Testis (tissue), 2 donors: ENCODE measurements at regions not wholly inside any gene's neighbourhood (a gene's known extent, or its start where the extent isn't known, plus 50 kb on each side); places are given as distances from the start of the nearest gene placed in this dataset.

Experiments used
- DNase-seq: peaks from one replicate; pipeline ENCODE4 v3.0.0-alpha.2; 2019
- H3K27ac ChIP-seq, 2 donors: fragments of 200-600 bp; sonication (generic); one replicate each; pipeline ENCODE4 v1.5.1; 2019
- H3K27me3 ChIP-seq: fragments of 200-600 bp; sonication (generic); one replicate; pipeline ENCODE4 v1.5.1; 2019
- H3K36me3 ChIP-seq: fragments of 200-600 bp; sonication (generic); one replicate; pipeline ENCODE4 v1.5.1; 2017; ENCODE audit warnings: low read depth; ENCODE audit errors: missing control alignments
- H3K4me1 ChIP-seq: fragments of 200-600 bp; sonication (generic); one replicate; pipeline ENCODE4 v1.5.1; 2019
- H3K4me3 ChIP-seq, 2 donors: fragments of 200-600 bp; sonication (generic); one replicate each; pipeline ENCODE4 v1.5.1; 2017 to 2019
- H3K9me3 ChIP-seq: fragments of 200-600 bp; sonication (generic); one replicate; pipeline ENCODE4 v1.5.1; 2017
- CTCF ChIP-seq, 3 experiments: fragments of 450-650 bp in 2 of 3; fragments of 200-600 bp in 1 of 3; sonication (generic) in 1 of 3; IDR thresholded peaks; one replicate each; pipeline ENCODE4 v1.5.1; 2016 to 2019; ENCODE audit warnings: antibody characterized with exemption in 3 of 3, mild to moderate bottlenecking in 2 of 3, moderate library complexity in 1 of 3
- POLR2A ChIP-seq: fragments of 450-650 bp; IDR thresholded peaks from one replicate; pipeline ENCODE4 v1.6.1; 2017; ENCODE audit warnings: antibody characterized with exemption, mild to moderate bottlenecking, moderate library complexity
- whole genome bisulfite sequencing, 2 donors: methylation state at CpG; one replicate each; pipeline ENCODE4 v1.1.5; 2018; 5-methylcytosine and 5-hydroxymethylcytosine counted together
- intact Hi-C: fragments of 100-400 bp; cut with DNase I; formaldehyde crosslinking; loops from one replicate; pipeline ENCODE4 v1.15.1; 2023; ENCODE audit warnings: low total_unique reads

GRCh38 chr10:28082885-28083284, 84.0 kb upstream of the ODAD2 start:
- no peak overlapping the region for H3K27ac ChIP-seq
- H3K36me3 ChIP-seq: no peaks in the 10 kb centered on the region
- no peaks in the 10 kb centered on the region for H3K4me1 ChIP-seq
- intact Hi-C loops: no loop called here
- DNase-seq: no peak
- H3K9me3 ChIP-seq: no peaks in the 10 kb centered on the region
- no peak for TF ChIP-seq CTCF (IDR thresholded peaks at IDR 0.05)
- TF ChIP-seq POLR2A: no peak
- WGBS, 2 donors: 90 to 94% methylated on average over 2 of the region's 2 CpGs
- no peak overlapping the region for H3K4me3 ChIP-seq
- no peaks in the 10 kb centered on the region for H3K27me3 ChIP-seq

- intact Hi-C loops: no loop called here
- Histone ChIP-seq H3K4me3 (no peak overlapping the region), H3K27me3 (no peaks in the 10 kb centered on the region), H3K27ac (no peak overlapping the region), H3K4me1 (no peaks in the 10 kb centered on the region), H3K9me3 (no peaks in the 10 kb centered on the region), H3K36me3 (no peaks in the 10 kb centered on the region)
- no peak for DNase-seq
- TF ChIP-seq POLR2A: no peak
- no peak for TF ChIP-seq CTCF (IDR thresholded peaks at IDR 0.05)
These were observed 83.4 kb upstream of the ODAD2 start for GRCh38 chr10:28082316-28082715.

DNA sequence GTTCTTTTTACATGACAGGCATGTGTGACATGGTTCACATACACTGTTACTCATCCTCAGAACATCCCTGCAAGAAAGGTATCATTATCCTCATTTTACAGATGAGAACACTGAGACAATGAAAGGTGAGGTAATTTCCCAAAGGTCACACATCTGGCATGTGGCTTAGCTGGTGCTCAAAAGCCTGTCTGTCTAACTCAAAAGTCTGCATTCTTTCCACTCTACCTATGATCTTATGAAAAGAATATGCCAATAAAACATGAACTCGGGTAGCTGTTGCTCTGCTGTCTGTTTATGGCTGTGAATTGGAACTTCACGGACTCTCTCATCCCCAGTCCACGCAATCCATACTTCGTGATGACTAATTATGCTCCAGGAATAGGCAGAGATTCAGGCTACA, 79.0 kb upstream of the ODAD2 start:
- H3K36me3 ChIP-seq: no peaks in the 10 kb centered on the region
- H3K27ac ChIP-seq: no peak overlapping the region
- no peak for DNase-seq
- H3K9me3 ChIP-seq: no peaks in the 10 kb centered on the region
- H3K27me3 ChIP-seq: no peaks in the 10 kb centered on the region
- TF ChIP-seq POLR2A: no peak
- no peak for TF ChIP-seq CTCF (IDR thresholded peaks at IDR 0.05)
- intact Hi-C loops: no loop called here
- WGBS, 2 donors: 88 to 92% methylated on average over 4 of the region's 4 CpGs
- no peak overlapping the region for H3K4me3 ChIP-seq
- H3K4me1 ChIP-seq: no peaks in the 10 kb centered on the region

- no peaks in the 10 kb centered on the region for H3K36me3 ChIP-seq
- no peaks in the 10 kb centered on the region for H3K9me3 ChIP-seq
- DNase-seq: no peak
- intact Hi-C loops: no loop called here
- no peaks in the 10 kb centered on the region for H3K4me1 ChIP-seq
- no peaks in the 10 kb centered on the region for H3K27me3 ChIP-seq
- TF ChIP-seq POLR2A: no peak
- no peak for TF ChIP-seq CTCF (IDR thresholded peaks at IDR 0.05)
- 91% methylated on average over 8 of the region's 8 CpGs for WGBS, 2 donors
- H3K4me3 ChIP-seq: no peak overlapping the region
- no peak overlapping the region for H3K27ac ChIP-seq
These were observed 76.5 kb upstream of the ODAD2 start for GRCh38 chr10:28075424-28075823.

- no peak for DNase-seq
- no peak overlapping the region for H3K27ac ChIP-seq
- H3K9me3 ChIP-seq: no peaks in the 10 kb centered on the region
- 89 to 100% methylated on average over 1 of the region's 1 CpG for WGBS, 2 donors
- H3K4me1 ChIP-seq: no peaks in the 10 kb centered on the region
- no peak overlapping the region for H3K4me3 ChIP-seq
- no peaks in the 10 kb centered on the region for H3K36me3 ChIP-seq
- no peaks in the 10 kb centered on the region for H3K27me3 ChIP-seq
- no peak for TF ChIP-seq POLR2A
- TF ChIP-seq CTCF (IDR thresholded peaks at IDR 0.05): no peak
- intact Hi-C loops: no loop called here
These were observed 73.7 kb upstream of the ODAD2 start for GRCh38 chr10:28072573-28072972.
